ENCODE measurements at regions not wholly inside any gene's neighbourhood (a gene's known extent, or its start where the extent isn't known, plus 50 kb on each side); places are given as distances from the start of the nearest gene placed in this dataset.

- no peak overlapping the region for H2AFZ ChIP-seq (ENCODE audit: low read depth, low read length, poor library complexity, severe bottlenecking)
- ChIA-PET RAD21 (ENCODE audit: low non-redundant PET in 1 of 2, low total read pairs in 2 of 2, uncharacterized antibody in 2 of 2, unreplicated experiment in 2 of 2) (no interaction called here), POLR2A (no interaction called here), CTCF (no interaction called here)
- no peaks in the 10 kb centered on the region for H4K20me1 ChIP-seq (ENCODE audit: insufficient read depth)
- no peak overlapping the region for H3K4me3 ChIP-seq (replicated peaks in 1 of 2; ENCODE audit: low read depth in 1 of 2, low read length in 2 of 2)
- ATAC-seq (no peak), DNase-seq (ENCODE audit: low read depth, low spot score) (no peak)
- H3K9me3 ChIP-seq (ENCODE audit: control insufficient read depth in 1 of 2, insufficient read depth in 1 of 2, low read depth in 1 of 2, low read length in 2 of 2), result no peaks in the 10 kb centered on the region
- no peaks in the 10 kb centered on the region for H3K79me2 ChIP-seq (ENCODE audit: insufficient read depth, low read length)
- no peak overlapping the region for H3K4me2 ChIP-seq (ENCODE audit: low read length)
- no peaks in the 10 kb centered on the region for H3K36me3 ChIP-seq (ENCODE audit: control insufficient read depth in 1 of 2, insufficient read depth in 2 of 2, low read length in 2 of 2)
- H3K27ac ChIP-seq (ENCODE audit: low read depth, low read length), result no peak overlapping the region
- H3K9ac ChIP-seq (ENCODE audit: low read length), result no peak overlapping the region
- TF ChIP-seq ELF1 (IDR thresholded peaks at IDR 0.05; ENCODE audit: borderline replicate concordance, low read depth) (no peak), TCF7L2 (IDR thresholded peaks at IDR 0.05; ENCODE audit: borderline replicate concordance, extremely low read depth, insufficient read depth, insufficient read length) (no peak), POLR2A (IDR thresholded peaks at IDR 0.05; ENCODE audit: borderline replicate concordance, extremely low read depth, insufficient read depth, insufficient read length) (no peak), EZH2 (IDR thresholded peaks at IDR 0.05) (no peak), MAX (IDR thresholded peaks at IDR 0.05) (no peak), CTCF (IDR thresholded peaks at IDR 0.05 in 2 of 3, conservative IDR thresholded peaks at IDR 0.05 in 1 of 3; ENCODE audit: borderline replicate concordance in 1 of 3, insufficient read depth in 1 of 3, low read depth in 2 of 3, low read length in 2 of 3) (no peak), FOSL1 (IDR thresholded peaks at IDR 0.05; ENCODE audit: low read depth) (no peak), SP1 (IDR thresholded peaks at IDR 0.05; ENCODE audit: low read depth) (no peak)
- H3K27me3 ChIP-seq (ENCODE audit: insufficient read depth, low read length), result no peaks in the 10 kb centered on the region
- no peaks in the 10 kb centered on the region for H3K4me1 ChIP-seq (ENCODE audit: control insufficient read depth in 1 of 2, insufficient read depth in 2 of 2, low read length in 2 of 2)
- H3K9me2 ChIP-seq (ENCODE audit: insufficient read depth), result no peaks in the 10 kb centered on the region
- intact Hi-C loops (cut with micrococcal nuclease), result no loop called here
- BruUV-seq (replicated peaks), result no TSS peak
These were observed 1109.5 kb upstream of the EEF2KMT start for GRCh38 chr16:6207124-6207523.

GRCh38 chr16:6206080-6206479 is 1108.5 kb upstream of the EEF2KMT start:
- ATAC-seq (no peak), DNase-seq (ENCODE audit: low read depth, low spot score) (no peak)
- no peaks in the 10 kb centered on the region for H3K4me1 ChIP-seq (ENCODE audit: control insufficient read depth in 1 of 2, insufficient read depth in 2 of 2, low read length in 2 of 2)
- ChIA-PET RAD21 (ENCODE audit: low non-redundant PET in 1 of 2, low total read pairs in 2 of 2, uncharacterized antibody in 2 of 2, unreplicated experiment in 2 of 2) (no interaction called here), POLR2A (no interaction called here), CTCF (no interaction called here)
- H3K79me2 ChIP-seq (ENCODE audit: insufficient read depth, low read length), result no peaks in the 10 kb centered on the region
- H4K20me1 ChIP-seq (ENCODE audit: insufficient read depth), result no peaks in the 10 kb centered on the region
- no peaks in the 10 kb centered on the region for H3K9me3 ChIP-seq (ENCODE audit: control insufficient read depth in 1 of 2, insufficient read depth in 1 of 2, low read depth in 1 of 2, low read length in 2 of 2)
- intact Hi-C loops (cut with micrococcal nuclease), result no loop called here
- no peak overlapping the region for H3K9ac ChIP-seq (ENCODE audit: low read length)
- no peaks in the 10 kb centered on the region for H3K9me2 ChIP-seq (ENCODE audit: insufficient read depth)
- no peak overlapping the region for H3K4me3 ChIP-seq (replicated peaks in 1 of 2; ENCODE audit: low read depth in 1 of 2, low read length in 2 of 2)
- BruUV-seq (replicated peaks), result no TSS peak
- H3K27ac ChIP-seq (ENCODE audit: low read depth, low read length), result no peak overlapping the region
- no peak overlapping the region for H3K4me2 ChIP-seq (ENCODE audit: low read length)
- TF ChIP-seq SIN3A (IDR thresholded peaks at IDR 0.05; ENCODE audit: low read depth) (no peak), CBX3 (IDR thresholded peaks at IDR 0.05; ENCODE audit: low read depth) (no peak)
- H3K36me3 ChIP-seq (ENCODE audit: control insufficient read depth in 1 of 2, insufficient read depth in 2 of 2, low read length in 2 of 2), result no peaks in the 10 kb centered on the region
- no peaks in the 10 kb centered on the region for H3K27me3 ChIP-seq (ENCODE audit: insufficient read depth, low read length)
- no peak overlapping the region for H2AFZ ChIP-seq (ENCODE audit: low read depth, low read length, poor library complexity, severe bottlenecking)
